CD1c-positive myeloid dendritic cell (primary cell): ENCODE measurements at regions not wholly inside any gene's neighbourhood (a gene's known extent, or its start where the extent isn't known, plus 50 kb on each side); places are given as distances from the start of the nearest gene placed in this dataset.
"Not testable (repeated sequence)": the region's sequence is repeated elsewhere in the genome, so short reads cannot be mapped to it uniquely, and the experiment has no call there.

Experiments
- DNase-seq: peaks from one replicate; pipeline ENCODE4 v3.0.0-alpha.2; 2016; ENCODE audit errors: extremely low spot score

DNA sequence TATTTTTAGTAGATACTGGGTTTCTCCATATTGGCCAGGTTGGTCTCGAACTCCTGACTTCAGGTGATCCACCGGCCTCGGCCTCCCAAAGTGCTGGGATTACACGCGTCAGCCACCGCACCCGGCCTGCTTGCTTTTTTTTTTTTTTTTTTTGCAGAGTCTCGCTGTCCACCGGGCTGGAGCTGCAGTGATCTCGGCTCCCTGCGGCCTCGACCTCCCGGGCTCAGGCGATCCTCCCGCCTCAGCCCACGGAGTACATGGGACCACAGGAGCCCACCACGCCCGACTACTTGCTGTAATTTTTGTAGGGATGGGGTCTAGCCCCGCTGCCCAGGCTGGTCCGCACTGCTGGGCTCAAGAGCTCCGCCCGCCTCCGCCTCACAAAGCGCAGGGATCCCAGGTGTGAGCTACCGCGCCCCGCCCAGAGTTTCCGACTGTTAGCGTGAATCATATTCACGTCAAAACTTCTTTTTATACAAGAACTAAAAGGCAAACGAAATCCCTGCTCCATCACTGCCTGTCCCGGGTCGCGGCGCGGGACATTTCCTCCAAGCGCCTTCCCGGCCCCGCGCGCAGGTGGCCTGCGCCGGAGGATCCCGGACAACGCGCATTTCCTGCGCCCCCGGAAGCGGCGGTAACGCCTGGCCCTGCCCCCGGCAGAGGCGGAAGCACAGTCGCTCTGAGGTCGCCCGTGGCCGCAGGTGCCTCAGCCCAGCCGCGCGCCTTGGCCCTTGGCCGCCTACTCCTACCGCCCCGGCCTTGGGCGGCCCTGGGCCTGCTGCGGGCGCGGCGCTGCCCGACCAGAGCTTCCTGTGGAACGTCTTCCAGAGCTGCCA, 50.9 kb upstream of the APOD start:
- DNase-seq, result not testable (repeated sequence)
